ENCODE measurements at regions not wholly inside any gene's neighbourhood (a gene's known extent, or its start where the extent isn't known, plus 50 kb on each side); places are given as distances from the start of the nearest gene placed in this dataset.
"Not testable (repeated sequence)": the region's sequence is repeated elsewhere in the genome, so short reads cannot be mapped to it uniquely, and the experiment has no call there.

GRCh38 chr6:51184046-51184445, 365.4 kb downstream of the TFAP2B start:
- Histone ChIP-seq H3K36me3 (ENCODE audit: control insufficient read depth in 4 of 4, insufficient read depth in 4 of 4, low read length in 4 of 4) (no peaks in the 10 kb centered on the region), H3K9ac (ENCODE audit: insufficient read depth in 1 of 2, low read length in 2 of 2) (no peak overlapping the region), H3K4me1 (ENCODE audit: control insufficient read depth in 5 of 5, insufficient read depth in 5 of 5, low read length in 5 of 5) (no peaks in the 10 kb centered on the region), H3K27me3 (ENCODE audit: control insufficient read depth in 3 of 3, insufficient read depth in 3 of 3, low read length in 2 of 3) (no peaks in the 10 kb centered on the region), H3K27ac (ENCODE audit: low read depth in 1 of 2, low read length in 1 of 2) (no peak overlapping the region), H3K9me3 (ENCODE audit: control insufficient read depth in 4 of 4, insufficient read depth in 3 of 4, low read length in 3 of 4) (peaks cover 0 to 2% (median under 1%) of the 10 kb centered on the region in 4 donors), H3K4me3 (no peak overlapping the region)
- 88 to 91% methylated on average over 1 of the region's 1 CpG for WGBS, 2 donors
- ATAC-seq (ENCODE audit: insufficient read depth, low FRiP score) (no peak), DNase-seq (no peak)
- TF ChIP-seq, protein P1, sequence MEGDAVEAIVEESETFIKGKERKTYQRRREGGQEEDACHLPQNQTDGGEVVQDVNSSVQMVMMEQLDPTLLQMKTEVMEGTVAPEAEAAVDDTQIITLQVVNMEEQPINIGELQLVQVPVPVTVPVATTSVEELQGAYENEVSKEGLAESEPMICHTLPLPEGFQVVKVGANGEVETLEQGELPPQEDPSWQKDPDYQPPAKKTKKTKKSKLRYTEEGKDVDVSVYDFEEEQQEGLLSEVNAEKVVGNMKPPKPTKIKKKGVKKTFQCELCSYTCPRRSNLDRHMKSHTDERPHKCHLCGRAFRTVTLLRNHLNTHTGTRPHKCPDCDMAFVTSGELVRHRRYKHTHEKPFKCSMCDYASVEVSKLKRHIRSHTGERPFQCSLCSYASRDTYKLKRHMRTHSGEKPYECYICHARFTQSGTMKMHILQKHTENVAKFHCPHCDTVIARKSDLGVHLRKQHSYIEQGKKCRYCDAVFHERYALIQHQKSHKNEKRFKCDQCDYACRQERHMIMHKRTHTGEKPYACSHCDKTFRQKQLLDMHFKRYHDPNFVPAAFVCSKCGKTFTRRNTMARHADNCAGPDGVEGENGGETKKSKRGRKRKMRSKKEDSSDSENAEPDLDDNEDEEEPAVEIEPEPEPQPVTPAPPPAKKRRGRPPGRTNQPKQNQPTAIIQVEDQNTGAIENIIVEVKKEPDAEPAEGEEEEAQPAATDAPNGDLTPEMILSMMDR (IDR thresholded peaks at IDR 0.05; ENCODE audit: control extremely low read depth, extremely low read depth): no peak

DNA sequence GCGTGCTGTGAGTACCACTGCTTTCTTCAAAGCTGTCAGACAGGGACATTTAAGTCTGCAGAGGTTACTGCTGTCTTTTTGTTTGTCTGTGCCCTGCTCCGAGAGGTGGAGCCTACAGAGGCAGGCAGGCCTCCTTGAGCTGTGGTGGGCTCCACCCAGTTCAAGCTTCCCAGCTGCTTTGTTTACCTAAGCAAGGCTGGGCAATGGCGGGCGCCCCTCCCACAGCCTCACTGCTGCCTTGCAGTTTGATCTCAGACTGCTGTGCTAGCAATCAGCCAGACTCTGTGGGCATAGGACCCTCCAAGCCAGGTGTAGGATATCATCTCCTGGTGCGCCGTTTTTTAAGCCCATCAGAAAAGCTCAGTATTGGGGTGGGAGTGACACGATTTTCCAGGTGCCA, 374.5 kb downstream of the TFAP2B start:
- not testable (repeated sequence) for H3K27ac ChIP-seq (ENCODE audit: low read depth in 1 of 2, low read length in 1 of 2); H3K27me3 ChIP-seq (ENCODE audit: control insufficient read depth in 3 of 3, insufficient read depth in 3 of 3, low read length in 2 of 3); H3K4me3 ChIP-seq; ATAC-seq (ENCODE audit: insufficient read depth, low FRiP score); H3K9me3 ChIP-seq (ENCODE audit: control insufficient read depth in 4 of 4, insufficient read depth in 3 of 4, low read length in 3 of 4); DNase-seq; H3K36me3 ChIP-seq (ENCODE audit: control insufficient read depth in 4 of 4, insufficient read depth in 4 of 4, low read length in 4 of 4); H3K4me1 ChIP-seq (ENCODE audit: control insufficient read depth in 5 of 5, insufficient read depth in 5 of 5, low read length in 5 of 5); H3K9ac ChIP-seq (ENCODE audit: insufficient read depth in 1 of 2, low read length in 2 of 2)
- WGBS, 2 donors: 84 to 93% methylated on average over 7 of the region's 7 CpGs

- Histone ChIP-seq H3K9me3 (ENCODE audit: control insufficient read depth in 4 of 4, insufficient read depth in 3 of 4, low read length in 3 of 4) (no peaks in the 10 kb centered on the region), H3K9ac (ENCODE audit: insufficient read depth in 1 of 2, low read length in 2 of 2) (no peak overlapping the region), H3K4me1 (ENCODE audit: control insufficient read depth in 5 of 5, insufficient read depth in 5 of 5, low read length in 5 of 5) (no peaks in the 10 kb centered on the region), H3K27me3 (ENCODE audit: control insufficient read depth in 3 of 3, insufficient read depth in 3 of 3, low read length in 2 of 3) (no peaks in the 10 kb centered on the region), H3K36me3 (ENCODE audit: control insufficient read depth in 4 of 4, insufficient read depth in 4 of 4, low read length in 4 of 4) (no peaks in the 10 kb centered on the region), H3K27ac (ENCODE audit: low read depth in 1 of 2, low read length in 1 of 2) (no peak overlapping the region), H3K4me3 (no peak overlapping the region)
- TF ChIP-seq, protein P1 (IDR thresholded peaks at IDR 0.05; ENCODE audit: control extremely low read depth, extremely low read depth): no peak
- DNase-seq: no peak
- ATAC-seq (ENCODE audit: insufficient read depth, low FRiP score): no peak
- 62 to 75% methylated on average over 2 of the region's 2 CpGs for WGBS, 2 donors
These were observed 380.5 kb downstream of the TFAP2B start for GRCh38 chr6:51199105-51199552.

DNA sequence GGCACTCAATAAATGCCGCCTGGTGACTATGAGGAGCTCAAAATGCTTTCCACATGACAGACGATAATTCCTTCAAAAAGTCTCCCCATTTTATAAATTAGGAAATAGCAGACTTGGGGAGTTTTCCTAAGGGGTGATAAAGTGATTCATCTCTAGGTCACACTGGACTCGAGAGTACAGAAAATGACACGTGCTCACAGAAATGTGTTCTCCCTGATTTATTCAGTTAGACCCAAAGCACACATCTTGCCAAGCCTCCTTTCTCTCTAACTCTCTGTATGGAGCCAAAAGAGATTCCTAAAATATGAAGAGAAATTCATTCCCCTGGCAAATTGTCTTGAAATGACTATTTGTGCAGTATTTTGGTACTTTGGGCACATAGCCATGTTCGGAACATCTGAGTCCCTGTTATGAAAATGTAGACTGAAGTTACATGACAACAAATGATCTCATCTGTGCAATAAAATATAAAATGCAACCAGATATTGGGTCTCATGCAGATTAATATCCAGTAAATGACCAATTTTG, 381.1 kb downstream of the TFAP2B start:
- H3K36me3 ChIP-seq (ENCODE audit: control insufficient read depth in 4 of 4, insufficient read depth in 4 of 4, low read length in 4 of 4): no peaks in the 10 kb centered on the region
- H3K27me3 ChIP-seq (ENCODE audit: control insufficient read depth in 3 of 3, insufficient read depth in 3 of 3, low read length in 2 of 3): no peaks in the 10 kb centered on the region
- TF ChIP-seq, protein P1 (IDR thresholded peaks at IDR 0.05; ENCODE audit: control extremely low read depth, extremely low read depth): no peak
- 70 to 90% methylated on average over 5 of the region's 5 CpGs for WGBS, 2 donors
- no peaks in the 10 kb centered on the region for H3K4me1 ChIP-seq (ENCODE audit: control insufficient read depth in 5 of 5, insufficient read depth in 5 of 5, low read length in 5 of 5)
- H3K27ac ChIP-seq (ENCODE audit: low read depth in 1 of 2, low read length in 1 of 2): no peak overlapping the region
- no peak for ATAC-seq (ENCODE audit: insufficient read depth, low FRiP score)
- no peak for DNase-seq
- H3K9ac ChIP-seq (ENCODE audit: insufficient read depth in 1 of 2, low read length in 2 of 2): no peak overlapping the region
- H3K9me3 ChIP-seq (ENCODE audit: control insufficient read depth in 4 of 4, insufficient read depth in 3 of 4, low read length in 3 of 4): no peaks in the 10 kb centered on the region
- no peak overlapping the region for H3K4me3 ChIP-seq
